Ishikawa (cell line): ENCODE measurements at regions not wholly inside any gene's neighbourhood (a gene's known extent, or its start where the extent isn't known, plus 50 kb on each side); places are given as distances from the start of the nearest gene placed in this dataset.

Experiments
- CEBPB ChIP-seq: IDR thresholded peaks from 2 replicates; pipeline ENCODE4 v1.6.1; 2012
- CREB1 ChIP-seq: IDR thresholded peaks from 2 replicates; pipeline ENCODE4 v1.6.1; 2012; ENCODE audit warnings: low read depth
- EGR1 ChIP-seq: IDR thresholded peaks from 2 replicates; pipeline ENCODE4 v1.6.1; 2012
- EP300 ChIP-seq: IDR thresholded peaks from 2 replicates; pipeline ENCODE4 v1.6.1; 2012; ENCODE audit warnings: borderline replicate concordance
- FOXM1 ChIP-seq: IDR thresholded peaks from 2 replicates; pipeline ENCODE4 v1.6.1; 2012; ENCODE audit warnings: low read depth, borderline replicate concordance
- NFIC ChIP-seq: IDR thresholded peaks from 2 replicates; pipeline ENCODE4 v1.6.1; 2012
- RAD21 ChIP-seq: IDR thresholded peaks from 2 replicates; pipeline ENCODE4 v1.6.1; 2012; ENCODE audit warnings: low read depth
- TAF1 ChIP-seq: IDR thresholded peaks from 2 replicates; pipeline ENCODE4 v1.6.1; 2012; ENCODE audit warnings: low read depth, mild to moderate bottlenecking
- TCF12 ChIP-seq: IDR thresholded peaks from 2 replicates; pipeline ENCODE4 v1.6.1; 2012; ENCODE audit warnings: low read depth
- TEAD4 ChIP-seq: IDR thresholded peaks from 2 replicates; pipeline ENCODE4 v1.6.1; 2012
- YY1 ChIP-seq: IDR thresholded peaks from 2 replicates; pipeline ENCODE4 v1.6.1; 2012; ENCODE audit warnings: low read depth
- ZBTB7A ChIP-seq: IDR thresholded peaks from 2 replicates; pipeline ENCODE4 v1.6.1; 2012; ENCODE audit warnings: low read depth
- TF ChIP-seq, protein P1 (sequence below): IDR thresholded peaks from 2 replicates; pipeline ENCODE4 v1.6.1; 2012; ENCODE audit warnings: low read depth, mild to moderate bottlenecking
- TF ChIP-seq, protein P2 (sequence below): IDR thresholded peaks from 2 replicates; pipeline ENCODE4 v1.6.1; 2012
- TF ChIP-seq, protein P3 (sequence below): IDR thresholded peaks from 2 replicates; pipeline ENCODE4 v1.6.1; 2012

DNA sequence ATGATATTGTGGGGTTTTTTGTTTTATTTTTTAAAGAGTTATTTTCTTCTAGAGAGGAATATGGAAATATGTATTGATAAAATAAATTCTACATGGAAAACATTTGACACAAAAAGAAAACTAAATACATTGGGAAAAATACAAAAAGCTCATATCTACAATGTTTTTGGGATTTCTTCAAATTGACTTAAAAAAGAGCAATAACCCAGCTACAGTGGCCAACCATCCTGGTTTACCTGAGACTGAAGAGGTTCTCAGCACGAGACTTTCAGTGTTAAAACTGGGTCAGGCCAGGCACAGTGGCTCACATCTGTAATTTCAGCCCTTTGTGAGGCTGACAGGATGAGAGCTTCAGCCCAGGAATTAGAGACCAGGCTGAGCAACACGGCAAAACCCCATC lies 56.7 kb upstream of the MYCN start:
- TF ChIP-seq EGR1: no peak
- no peak for TF ChIP-seq YY1
- TF ChIP-seq, protein P1, sequence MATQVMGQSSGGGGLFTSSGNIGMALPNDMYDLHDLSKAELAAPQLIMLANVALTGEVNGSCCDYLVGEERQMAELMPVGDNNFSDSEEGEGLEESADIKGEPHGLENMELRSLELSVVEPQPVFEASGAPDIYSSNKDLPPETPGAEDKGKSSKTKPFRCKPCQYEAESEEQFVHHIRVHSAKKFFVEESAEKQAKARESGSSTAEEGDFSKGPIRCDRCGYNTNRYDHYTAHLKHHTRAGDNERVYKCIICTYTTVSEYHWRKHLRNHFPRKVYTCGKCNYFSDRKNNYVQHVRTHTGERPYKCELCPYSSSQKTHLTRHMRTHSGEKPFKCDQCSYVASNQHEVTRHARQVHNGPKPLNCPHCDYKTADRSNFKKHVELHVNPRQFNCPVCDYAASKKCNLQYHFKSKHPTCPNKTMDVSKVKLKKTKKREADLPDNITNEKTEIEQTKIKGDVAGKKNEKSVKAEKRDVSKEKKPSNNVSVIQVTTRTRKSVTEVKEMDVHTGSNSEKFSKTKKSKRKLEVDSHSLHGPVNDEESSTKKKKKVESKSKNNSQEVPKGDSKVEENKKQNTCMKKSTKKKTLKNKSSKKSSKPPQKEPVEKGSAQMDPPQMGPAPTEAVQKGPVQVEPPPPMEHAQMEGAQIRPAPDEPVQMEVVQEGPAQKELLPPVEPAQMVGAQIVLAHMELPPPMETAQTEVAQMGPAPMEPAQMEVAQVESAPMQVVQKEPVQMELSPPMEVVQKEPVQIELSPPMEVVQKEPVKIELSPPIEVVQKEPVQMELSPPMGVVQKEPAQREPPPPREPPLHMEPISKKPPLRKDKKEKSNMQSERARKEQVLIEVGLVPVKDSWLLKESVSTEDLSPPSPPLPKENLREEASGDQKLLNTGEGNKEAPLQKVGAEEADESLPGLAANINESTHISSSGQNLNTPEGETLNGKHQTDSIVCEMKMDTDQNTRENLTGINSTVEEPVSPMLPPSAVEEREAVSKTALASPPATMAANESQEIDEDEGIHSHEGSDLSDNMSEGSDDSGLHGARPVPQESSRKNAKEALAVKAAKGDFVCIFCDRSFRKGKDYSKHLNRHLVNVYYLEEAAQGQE: no peak
- no peak for TF ChIP-seq TCF12
- TF ChIP-seq EP300: no peak
- TF ChIP-seq ZBTB7A: no peak
- TF ChIP-seq CEBPB: no peak
- no peak for TF ChIP-seq TAF1
- no peak for TF ChIP-seq NFIC

DNA sequence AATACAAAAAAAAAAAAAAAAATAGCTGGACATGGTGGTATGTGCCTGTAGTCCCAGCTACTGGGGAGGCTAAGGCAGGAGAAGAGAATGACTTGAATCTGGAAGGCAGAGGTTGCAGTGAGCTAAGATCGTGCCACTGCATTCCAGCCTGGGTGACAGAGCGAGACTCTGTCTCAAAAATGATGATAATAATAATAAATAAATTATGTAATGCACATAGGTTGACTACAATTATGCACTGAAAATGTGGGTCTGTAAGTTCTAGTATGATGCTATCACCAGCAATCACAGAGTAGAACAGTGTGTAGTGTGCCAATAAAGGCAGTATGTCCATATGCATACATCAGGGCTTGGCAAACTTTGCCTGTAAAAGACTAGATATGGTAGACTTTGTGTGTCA lies 55.6 kb upstream of the MYCN start:
- TF ChIP-seq NFIC (no peak), EGR1 (no peak), FOXM1 (no peak), RAD21 (no peak), ZBTB7A (no peak), YY1 (no peak), CEBPB (no peak), TAF1 (no peak), TCF12 (no peak), EP300 (no peak), TEAD4 (no peak), CREB1 (no peak)
- TF ChIP-seq, protein P2, sequence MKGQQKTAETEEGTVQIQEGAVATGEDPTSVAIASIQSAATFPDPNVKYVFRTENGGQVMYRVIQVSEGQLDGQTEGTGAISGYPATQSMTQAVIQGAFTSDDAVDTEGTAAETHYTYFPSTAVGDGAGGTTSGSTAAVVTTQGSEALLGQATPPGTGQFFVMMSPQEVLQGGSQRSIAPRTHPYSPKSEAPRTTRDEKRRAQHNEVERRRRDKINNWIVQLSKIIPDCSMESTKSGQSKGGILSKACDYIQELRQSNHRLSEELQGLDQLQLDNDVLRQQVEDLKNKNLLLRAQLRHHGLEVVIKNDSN: no peak
- TF ChIP-seq, protein P3, sequence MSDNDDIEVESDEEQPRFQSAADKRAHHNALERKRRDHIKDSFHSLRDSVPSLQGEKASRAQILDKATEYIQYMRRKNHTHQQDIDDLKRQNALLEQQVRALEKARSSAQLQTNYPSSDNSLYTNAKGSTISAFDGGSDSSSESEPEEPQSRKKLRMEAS: no peak
- TF ChIP-seq, protein P1: no peak

DNA sequence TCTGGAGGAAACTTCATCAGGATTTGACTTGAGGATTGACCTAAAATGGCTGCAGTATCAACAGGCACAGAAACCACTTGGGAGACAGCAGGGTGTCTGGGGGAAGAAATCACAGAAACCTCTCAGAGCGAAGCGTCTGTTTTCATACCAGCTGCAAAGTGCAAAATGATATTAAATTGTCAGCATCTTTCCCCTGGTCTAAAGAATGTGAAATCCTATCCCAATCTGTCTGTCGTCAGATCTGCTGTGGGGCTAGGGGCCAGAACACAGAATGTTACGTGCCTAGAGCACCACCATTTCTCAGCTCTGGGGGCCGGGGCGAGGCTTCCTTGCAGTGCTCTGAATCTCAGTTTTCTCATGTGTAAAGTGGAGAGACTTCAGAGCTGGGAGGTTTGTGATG lies 54.1 kb upstream of the MYCN start:
- TF ChIP-seq RAD21: no peak
- no peak for TF ChIP-seq YY1
- TF ChIP-seq EGR1: no peak
- TF ChIP-seq, protein P3: no peak
- no peak for TF ChIP-seq FOXM1

DNA sequence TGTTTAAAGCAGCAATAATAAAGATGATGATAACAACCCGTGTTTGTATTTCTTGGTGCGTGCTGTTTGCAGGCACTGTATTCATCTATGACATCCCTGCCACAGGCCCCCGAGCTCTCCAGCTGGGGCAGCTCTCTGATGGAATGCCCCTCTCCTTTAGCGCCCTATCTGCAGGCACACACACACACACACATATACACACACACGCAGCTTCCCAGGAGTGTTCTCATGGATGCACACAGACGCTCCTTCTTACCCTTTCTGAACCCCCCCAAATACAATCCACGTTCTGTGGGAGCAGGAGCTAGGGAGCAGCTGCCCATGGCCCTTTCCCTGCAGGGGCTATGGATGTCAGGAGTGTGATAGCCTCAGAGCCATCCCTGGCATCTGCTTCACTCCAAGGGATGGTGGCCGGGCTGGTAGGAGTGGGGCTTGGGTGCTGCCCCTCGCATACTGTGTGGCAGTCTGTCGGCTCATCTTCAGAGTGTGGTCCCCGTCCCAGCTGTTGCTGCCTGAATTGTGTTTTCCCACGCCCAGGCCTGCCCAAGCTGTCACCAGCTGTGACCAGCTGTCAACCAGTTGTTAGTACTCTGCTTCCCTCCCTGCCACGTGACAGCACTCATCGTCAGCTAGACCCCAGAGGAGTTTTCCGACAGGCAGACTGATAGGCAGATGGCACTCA lies 50.8 kb upstream of the MYCN start:
- TF ChIP-seq ZBTB7A: no peak
- no peak for TF ChIP-seq CEBPB
- TF ChIP-seq, protein P1: no peak
- TF ChIP-seq, protein P3: no peak
- TF ChIP-seq FOXM1: no peak
- TF ChIP-seq NFIC: no peak
- no peak for TF ChIP-seq TAF1
- TF ChIP-seq TCF12: no peak
- TF ChIP-seq, protein P2: no peak
